NCI-H460 (cell line): ENCODE measurements at regions not wholly inside any gene's neighbourhood (a gene's known extent, or its start where the extent isn't known, plus 50 kb on each side); places are given as distances from the start of the nearest gene placed in this dataset.

Experiments
- DNase-seq: peaks from one replicate; pipeline ENCODE4 v3.0.0-alpha.2; 2016; ENCODE audit warnings: low read depth; ENCODE audit errors: extremely low read depth
- small RNA-seq, 2 experiments: library from RNA; depleted of rRNA; stranded (forward); fragments of <200 nt; gene quantifications; one replicate each; pipeline ENCODE3, GENCODE V24; 2014

GRCh38 chr1:57485643-57486042, 61.8 kb upstream of the DAB1 start:
- no peak for DNase-seq

GRCh38 chr1:57483954-57484353, 60.1 kb upstream of the DAB1 start:
- DNase-seq: no peak

- no peak for DNase-seq
These were observed 55.6 kb upstream of the DAB1 start for GRCh38 chr1:57479471-57479870.

DNA sequence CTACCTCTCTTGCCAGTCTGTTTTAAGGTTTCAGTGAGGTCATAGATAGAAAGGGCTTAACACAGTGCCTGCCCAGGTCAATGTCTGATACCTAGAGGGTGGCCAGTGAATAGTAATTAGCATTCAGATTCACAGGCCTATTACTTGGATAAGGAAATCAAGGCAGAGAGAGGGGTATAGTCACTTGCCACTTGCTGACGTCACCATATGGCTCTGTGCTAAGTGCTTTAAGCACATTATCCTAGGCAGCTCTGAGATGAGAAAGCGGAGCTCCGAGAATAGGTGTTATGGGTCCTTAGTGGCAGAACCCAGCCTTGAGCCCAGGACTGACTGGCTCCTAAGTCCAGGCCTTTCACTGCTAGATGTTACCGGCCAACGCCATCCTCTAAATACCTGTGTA, 51.5 kb upstream of the DAB1 start:
- DNase-seq: no peak

DNA sequence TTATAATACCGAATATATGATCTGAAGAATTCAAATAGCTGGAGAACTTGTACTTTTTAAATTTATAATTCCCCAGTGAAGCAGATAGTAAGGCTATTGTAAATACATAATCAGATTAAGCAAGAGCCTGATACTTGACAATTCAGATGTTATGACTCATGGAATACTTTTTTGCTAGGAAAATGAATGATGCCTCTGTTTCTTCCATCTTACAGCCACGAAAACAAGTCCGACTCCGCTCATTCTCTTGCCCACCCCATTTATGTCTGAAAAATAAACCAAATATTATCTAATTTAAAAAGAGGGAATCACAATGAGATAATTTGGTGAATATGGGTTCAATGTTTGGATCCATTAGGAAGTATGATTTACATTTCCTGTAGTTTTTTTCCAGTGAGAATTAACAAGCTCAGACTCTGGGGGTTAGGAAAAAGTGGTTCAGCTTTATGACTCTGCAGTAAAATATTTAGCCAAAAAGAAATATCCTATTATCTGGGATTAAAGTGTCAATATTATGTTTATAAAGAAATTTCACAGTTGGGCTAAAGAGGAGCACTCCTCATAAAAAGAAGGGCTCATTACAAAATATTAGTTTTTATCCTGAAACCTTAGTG, 50.4 kb upstream of the DAB1 start:
- no peak for DNase-seq

Small RNA genes in the stretch of these regions (small RNA-seq; reads per million reads assigned to genes)
- 0 reads per million in 2 experiments for gene AL445193.1
